HTR-8/SVneo (cell line): ENCODE measurements at regions not wholly inside any gene's neighbourhood (a gene's known extent, or its start where the extent isn't known, plus 50 kb on each side); places are given as distances from the start of the nearest gene placed in this dataset.

Experiments
- DNase-seq: peaks from one replicate; pipeline ENCODE4 v3.0.0; 2011; ENCODE audit warnings: low spot score, mixed read lengths; ENCODE audit not compliant: insufficient read length
- FAIRE-seq: peaks from 2 replicates; lab custom pipeline; 2011; peaks lifted over from hg19 to GRCh38; lab: Jason Lieb, UNC

DNA sequence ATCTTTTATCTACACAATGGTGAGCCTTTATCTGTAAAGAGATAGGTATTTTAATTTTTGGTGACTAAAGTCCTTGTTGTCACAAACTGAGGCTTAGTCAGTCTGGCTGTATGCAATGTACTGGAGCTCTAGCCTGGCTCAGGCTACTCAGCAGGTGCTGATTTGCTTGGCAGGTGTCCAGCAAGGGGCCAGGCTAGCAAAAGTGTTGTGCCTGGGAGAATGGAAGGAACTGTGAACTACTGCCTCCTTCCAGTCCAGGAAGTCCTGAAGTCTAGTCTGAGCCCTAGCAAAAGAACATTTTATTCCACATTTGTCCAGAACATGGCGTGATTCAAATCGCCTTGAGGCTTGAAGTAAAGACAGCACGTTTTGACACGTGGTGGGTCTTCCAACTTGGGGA, 260.5 kb downstream of the CCDC85A start:
- DNase-seq (no peak), FAIRE-seq (peak; percentile 36)

DNA sequence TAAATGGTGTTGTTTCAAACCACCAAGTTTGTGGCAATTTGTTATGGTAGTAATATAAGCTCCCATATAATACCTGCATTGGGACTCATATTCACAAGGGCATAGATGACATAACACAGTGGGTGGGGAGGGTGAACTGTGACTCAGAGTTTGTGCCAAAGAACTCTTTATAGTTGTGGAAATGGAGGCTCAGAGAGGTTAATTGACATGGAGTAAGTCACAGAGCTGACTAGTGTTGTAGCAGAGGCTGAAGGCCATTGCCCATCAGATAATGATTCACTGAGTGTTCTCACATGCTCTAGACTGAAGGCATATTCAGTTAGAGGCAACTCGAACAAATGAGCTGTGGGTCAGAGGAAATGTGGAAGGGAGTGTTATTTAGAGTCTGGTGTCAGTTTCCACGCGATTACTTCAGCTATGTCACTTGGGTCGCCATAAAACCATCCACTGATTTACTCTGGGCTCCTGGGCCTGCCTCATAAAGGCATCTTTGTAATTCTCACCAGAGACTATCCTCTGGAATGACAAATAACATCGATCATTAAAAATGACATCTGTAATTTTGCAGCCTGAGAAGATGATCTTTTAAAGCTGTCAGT, 264.7 kb downstream of the CCDC85A start:
- FAIRE-seq, result peak; percentile 83
- DNase-seq, result no peak

DNA sequence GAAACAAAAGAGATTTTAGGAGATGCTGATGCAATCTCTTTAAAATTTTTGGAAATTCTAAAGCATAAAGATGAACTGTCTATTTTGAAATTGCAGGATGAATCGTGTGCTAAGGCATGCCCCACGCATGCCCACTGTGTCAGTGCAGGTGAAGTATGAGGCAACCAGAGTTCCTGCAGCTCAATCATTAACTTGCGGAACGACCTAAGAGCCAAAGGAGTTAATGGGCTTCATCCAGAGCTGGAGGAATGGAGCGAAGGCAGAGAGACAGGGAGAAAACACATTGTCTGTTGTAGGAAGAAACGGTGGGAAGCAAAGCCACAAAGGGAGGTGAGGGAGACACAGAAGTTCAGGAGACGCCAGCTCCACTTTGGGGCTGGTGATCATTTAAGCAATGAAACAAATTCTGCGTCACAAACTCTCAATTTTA, 265.2 kb downstream of the CCDC85A start:
- peak; percentile 62 for FAIRE-seq
- DNase-seq, result no peak

DNA sequence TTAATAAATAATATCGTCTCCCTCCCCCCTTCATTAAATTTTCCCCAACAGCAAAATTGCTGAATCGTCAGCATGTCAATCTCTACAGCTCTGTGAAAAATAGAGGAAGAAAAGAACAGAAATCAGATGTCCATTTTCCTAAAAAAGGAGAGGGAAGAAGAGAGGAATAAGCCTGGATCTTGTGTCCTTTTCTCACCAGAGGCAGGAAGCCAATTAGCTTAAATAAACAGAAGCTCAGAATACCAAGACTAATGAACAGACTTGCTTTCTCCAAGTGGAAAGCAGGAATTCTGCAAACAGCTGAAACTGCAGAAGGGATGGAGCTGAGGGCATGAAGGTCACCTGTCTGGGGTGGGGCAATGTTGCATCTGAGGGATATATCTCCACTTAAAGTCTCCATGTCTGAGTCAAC, 265.7 kb downstream of the CCDC85A start:
- no peak for DNase-seq
- no peak for FAIRE-seq

DNA sequence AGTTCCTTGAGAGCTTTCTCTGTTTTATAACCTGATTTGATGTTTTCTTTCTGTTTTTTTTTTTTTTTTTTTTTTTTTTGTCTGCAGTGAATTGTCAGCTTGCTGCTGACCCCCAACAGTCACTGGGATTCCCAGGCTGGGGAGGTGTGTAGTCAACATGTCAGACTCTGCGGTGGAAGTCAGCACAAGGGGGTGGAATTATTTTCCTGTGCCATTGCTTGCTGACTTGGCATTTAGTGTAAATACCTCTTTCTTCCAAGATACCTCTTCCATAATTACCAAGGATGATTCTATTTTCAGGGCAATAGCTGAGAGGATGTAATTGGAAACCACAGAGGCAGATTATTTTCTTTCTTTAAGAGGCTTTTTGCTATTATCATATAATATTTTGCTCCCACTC, 266.3 kb downstream of the CCDC85A start:
- FAIRE-seq (no peak), DNase-seq (no peak)

DNA sequence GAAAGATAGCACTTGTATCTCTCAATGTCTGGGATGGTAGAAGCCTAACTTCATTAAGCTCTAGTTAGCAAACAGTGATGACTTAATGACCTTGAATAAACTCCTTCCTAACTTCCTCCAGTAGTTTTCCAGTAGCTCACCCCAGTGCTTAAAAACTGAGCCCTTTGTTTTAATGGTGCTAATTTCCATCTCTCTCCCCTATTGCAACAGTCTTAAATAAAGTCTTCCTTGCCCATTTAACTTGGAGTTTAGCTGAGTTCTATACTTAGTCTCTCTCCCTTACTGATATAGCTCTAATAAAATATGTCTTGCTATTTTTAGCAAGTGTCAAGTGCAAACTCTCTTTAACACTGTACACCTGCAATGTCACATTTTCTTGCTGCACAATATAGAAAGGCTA, 267.0 kb downstream of the CCDC85A start:
- FAIRE-seq, result no peak

DNA sequence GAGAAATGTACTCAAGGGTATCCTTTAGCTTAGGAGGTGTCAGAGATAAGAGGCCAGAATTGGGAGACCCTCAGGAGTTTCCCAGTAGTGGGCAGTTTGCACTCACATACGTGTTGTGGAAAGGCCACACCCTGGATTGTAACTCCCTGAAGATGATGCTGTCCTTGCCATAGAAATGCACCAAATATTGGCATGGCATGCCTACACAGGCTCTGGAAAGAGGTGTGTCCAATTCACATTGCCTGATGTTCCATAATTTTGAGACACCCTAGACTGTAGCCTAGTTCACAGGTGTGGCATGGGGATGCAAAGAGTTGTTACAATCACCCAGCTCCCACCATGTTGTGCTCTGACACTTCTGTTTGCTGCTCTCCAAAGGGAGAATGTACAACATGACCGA, 271.9 kb downstream of the CCDC85A start:
- DNase-seq (no peak), FAIRE-seq (peak; percentile 28)

More for the DNA sequence above, 267.0 kb downstream of the CCDC85A start:
- no peak for DNase-seq

DNA sequence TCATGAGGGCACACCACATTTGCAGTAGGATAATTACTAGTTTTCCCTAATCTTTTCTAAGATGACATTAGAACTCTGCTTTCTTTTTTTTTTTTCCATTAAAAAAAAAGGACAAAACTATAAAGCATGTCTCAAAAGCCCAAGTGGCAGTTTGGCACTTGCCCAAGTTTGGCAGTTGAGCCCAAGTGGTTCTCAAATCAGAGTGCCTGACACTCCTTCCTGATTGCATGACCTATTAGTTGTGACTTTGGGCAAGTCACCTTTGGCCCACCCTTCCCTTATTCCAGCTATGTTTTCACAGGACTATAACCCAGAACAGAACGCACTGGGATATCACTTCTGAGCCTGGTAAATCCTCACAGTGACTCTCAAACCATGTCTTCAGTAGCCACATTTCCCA, 273.0 kb downstream of the CCDC85A start:
- FAIRE-seq, result no peak
- DNase-seq, result no peak

DNA sequence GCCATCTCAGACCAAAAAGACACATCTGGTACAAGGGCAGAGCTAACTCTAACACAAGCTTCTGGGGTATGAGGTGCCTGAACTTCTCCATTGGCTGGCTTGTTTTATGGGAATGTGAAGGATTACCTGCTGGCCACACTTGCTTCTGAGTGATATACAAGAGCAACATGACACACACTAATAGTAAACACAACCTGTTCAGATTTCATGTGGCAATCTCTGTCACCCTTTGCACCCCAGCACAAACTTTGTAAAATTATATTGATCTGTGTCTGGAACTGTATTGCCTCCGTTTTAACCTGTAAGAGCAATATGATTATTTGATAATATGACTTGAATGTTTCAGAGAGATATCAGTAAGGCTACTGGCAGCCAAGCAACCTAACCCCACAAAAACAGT, 276.7 kb downstream of the CCDC85A start:
- DNase-seq (no peak), FAIRE-seq (no peak)

DNA sequence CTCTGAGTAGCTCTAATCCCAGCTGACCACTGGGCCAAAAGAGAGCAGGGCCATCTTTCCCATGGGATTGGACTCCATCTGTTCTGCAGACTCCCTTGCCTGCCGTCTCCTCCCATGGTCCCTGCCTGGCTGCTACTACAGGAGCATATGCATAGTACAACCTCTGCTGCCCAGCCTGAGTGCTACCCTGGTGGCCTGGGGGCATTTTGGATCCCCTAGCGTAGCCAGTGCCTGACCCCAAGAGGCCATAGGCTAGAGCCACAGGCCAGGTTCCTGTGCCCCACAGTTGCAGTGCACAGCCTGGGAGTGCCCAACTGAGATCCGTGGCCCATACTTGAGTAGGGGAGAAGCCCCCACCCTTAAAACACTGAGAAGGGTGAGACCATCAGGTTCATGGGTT, 280.3 kb downstream of the CCDC85A start:
- FAIRE-seq, result peak; percentile 72
- no peak for DNase-seq

DNA sequence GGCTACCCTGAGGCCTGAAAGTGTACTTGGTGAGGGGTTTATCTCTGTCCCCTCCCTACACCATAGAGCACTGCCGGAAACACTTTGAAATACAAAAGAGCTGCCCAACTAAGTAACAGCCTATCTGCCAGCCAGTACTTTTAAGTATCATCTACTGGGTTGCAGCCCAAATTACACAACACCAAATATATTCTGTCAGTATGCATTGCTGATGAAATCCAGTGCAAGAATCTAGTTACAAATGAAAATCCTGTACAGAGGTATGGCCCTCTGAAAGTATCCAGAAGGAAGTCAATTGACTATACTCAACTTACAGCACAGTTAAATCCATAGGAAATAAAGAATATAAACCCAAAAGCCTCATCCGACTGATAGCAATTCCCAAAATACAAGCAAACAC, 280.8 kb downstream of the CCDC85A start:
- FAIRE-seq (peak; percentile 51), DNase-seq (no peak)

DNA sequence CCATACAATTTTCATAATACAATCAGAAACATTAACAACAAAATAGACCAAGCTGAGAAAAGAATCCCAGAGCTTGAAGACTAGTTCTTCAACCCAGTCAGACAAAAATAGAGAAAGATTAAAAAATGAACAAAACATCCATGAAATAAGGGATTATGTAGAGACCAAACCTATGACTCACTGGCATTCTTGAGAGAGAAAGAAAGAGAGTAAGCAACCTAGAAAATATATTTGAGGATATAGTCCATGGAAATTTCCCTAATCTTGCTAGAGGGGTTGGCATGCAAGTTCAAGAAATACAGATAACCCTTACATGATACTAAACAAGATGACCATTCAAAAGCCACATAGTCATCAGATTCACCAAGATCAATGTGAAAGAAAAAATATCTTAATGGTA, 281.7 kb downstream of the CCDC85A start:
- no peak for FAIRE-seq
- no peak for DNase-seq

DNA sequence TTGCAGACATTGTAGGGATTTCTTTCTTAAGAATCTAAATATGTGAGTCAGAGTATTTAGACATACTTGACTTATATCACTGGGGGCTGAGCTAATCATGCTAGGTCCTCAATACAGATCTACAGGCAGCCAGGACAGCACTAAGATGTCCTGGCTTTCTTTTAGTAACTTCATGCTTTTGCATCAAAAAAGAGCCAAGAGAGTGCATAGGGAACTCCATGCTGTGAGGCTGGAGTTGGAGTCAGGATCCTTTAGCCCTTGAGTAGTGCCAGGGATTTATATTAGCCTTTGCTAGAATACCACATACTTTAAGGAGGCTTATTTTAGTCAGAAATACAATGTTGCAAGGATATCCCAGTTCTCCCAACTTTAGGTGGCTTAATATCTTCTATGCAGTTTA, 289.7 kb downstream of the CCDC85A start:
- FAIRE-seq (no peak), DNase-seq (no peak)

DNA sequence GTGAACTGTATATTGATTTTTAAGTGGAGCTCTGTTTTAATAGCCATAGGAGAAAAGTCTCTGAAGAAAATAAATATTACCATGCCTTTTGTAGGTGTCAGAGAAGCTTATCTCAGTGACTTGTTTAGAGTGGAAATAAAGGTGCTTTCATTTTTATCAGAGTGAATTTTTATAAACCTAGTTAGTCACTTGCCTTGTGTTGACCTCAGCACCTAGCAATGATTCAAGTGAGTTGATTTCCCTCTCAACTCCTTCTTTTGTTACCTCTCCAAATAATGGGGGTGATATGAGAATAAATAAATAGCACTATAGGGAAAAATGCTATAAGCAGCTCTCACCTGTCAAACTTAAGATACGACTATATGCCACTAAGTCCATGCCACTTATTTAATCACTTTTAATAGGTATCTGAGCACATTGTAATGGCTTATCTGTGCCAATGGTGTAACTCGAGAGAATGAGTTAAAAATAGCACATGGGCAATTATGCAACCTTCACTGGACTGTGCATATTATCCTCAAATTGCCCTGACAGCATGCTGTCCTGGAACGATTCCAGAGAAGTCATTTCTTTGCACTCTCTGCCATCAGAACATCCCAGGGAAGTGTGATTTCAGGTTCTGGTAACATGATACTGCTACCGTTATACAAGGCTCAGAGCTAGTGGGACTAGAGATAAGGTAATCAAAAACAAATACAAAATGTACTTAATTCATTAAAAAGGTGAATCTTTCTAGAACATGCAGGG, 290.8 kb downstream of the CCDC85A start:
- DNase-seq (peak; percentile 42), FAIRE-seq (peak; percentile 40)

DNA sequence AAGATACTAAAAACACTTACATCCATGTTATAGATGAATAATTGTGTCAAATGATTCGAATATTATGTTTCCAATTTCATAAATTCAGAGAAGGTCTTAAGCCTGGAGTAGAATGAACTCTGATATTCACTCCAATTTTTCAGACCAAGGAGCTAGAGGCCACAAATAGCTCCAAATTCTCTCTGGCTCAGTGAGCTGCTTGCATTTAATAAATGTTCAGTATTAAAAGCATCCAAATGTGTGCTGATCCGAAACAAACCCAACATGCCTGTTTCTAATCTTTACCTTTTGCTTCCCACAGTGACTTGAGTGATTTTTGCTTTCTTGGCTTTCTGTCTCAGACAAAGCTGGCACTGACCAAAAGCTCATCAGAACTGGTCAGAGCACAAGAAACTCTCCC, 291.4 kb downstream of the CCDC85A start:
- DNase-seq (no peak), FAIRE-seq (no peak)

DNA sequence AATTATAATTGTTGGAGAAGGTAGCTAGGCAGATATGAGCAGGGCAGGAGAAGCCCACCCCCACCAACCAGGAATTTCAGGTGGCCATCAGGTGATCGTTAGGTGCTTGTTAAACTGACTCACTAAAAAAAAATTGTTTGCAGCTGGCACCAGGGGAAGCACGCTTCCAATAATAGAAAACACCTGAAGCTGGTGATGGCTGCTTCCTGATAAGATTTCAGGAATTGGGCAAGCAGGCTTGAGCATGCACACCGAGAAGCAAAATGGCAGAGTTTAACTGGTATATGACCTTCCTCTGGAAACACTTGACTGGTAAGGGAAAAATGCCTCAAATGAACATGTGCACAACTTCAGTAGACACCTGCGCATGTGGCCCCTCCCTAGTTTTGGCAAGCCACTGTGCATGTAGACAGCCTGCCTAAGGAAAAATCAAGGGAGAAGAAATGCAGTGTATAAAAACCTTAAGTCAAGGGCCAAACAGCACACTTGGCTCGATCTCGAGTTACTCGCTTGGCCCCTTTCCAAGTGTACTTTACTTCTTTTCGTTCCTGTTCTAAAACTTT, 292.8 kb downstream of the CCDC85A start:
- FAIRE-seq, result no peak
- no peak for DNase-seq

DNA sequence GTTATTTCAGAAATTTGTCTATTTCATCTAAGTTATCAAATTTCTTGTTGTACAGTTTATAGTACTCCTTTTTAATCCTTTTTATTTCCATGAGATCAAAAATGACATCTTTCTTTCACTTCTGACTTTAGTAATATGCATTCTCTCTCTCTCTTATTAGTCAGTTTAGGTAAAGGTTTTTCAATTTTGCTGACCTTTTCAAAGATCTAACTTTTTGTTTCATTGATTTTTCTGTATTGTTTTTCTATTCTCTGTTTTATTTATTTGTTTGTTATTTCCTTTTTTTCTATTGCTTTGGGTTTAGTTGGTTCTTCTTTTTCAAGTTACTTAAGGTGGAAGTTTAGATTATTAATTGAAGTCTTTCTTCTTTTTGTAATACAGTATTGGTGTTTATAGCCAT, 294.2 kb downstream of the CCDC85A start:
- no peak for FAIRE-seq

DNA sequence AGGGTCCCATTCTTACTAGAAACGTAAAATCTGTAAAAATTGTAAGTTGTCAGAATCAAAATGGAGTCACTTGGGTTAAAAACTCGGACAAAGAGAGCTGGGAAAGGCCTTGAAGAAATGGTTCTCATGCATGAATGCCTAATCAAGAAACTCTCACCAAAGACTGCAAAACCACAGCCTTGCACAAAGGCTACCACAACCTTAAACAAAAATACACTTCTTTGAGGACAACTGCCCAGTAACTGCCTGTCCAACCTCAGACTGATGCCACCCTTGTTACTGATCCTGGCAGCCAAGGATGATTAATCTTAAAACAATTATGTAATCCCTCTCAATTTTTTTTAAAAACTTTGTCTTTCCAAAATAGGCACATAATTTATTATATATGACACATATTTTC, 299.3 kb downstream of the CCDC85A start:
- FAIRE-seq (no peak), DNase-seq (no peak)

More for the DNA sequence above, 294.2 kb downstream of the CCDC85A start:
- no peak for DNase-seq

DNA sequence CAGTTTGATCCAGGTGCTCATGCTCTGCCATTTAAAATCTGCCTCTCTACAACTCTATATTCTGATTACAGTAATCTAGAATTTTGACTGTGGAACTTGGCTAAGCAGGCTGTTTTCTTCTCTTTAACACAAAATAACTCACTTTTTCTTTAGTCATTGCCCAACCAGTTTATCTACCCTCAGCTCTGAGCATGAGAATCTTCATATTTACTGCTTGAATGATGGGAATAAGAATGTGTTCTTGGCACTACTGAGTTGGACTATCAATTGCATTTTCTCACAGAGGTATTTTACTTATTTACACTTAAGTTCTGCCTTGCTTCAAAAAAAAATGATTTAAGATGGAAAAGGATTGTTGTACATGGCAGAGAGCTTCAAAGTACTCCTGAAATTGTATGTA, 301.1 kb downstream of the CCDC85A start:
- FAIRE-seq, result no peak
- no peak for DNase-seq

DNA sequence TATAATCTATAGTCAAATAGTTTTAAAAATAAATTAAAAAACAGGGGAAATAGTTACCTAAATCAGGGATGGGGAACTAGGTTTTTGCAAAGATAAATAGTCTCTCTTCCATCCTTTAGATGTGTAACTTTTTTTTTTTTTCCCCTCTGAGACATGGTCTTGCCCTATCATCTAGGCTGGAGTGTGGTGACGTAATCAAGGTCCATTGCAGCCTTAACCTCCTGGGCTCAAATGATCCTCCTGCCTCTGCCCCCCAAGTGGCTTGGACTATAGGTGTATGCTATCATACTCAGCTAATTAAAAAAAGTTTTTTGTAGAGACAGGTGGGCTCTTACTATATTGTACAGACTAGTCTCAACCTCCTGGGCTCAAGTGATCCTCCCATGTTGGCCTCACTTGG, 316.5 kb downstream of the CCDC85A start:
- DNase-seq (no peak), FAIRE-seq (no peak)

DNA sequence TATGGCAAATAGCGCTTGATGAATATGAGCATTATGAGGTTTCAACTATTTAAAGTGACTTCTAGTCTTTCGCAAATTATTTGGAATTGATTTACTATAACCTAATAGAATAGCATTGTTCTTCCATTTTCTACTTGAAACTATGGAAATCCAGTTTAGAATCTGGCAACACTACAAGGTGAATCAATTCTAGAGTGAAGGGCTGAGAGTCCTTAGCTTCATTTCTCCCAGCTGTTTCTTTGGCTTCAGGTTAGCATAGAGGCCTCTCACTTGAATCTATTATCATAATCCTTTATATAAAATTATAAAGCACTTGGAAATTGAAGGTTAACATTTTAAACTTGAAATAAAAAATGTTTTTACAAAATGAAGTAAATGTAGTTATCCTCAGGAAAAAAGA, 318.8 kb downstream of the CCDC85A start:
- FAIRE-seq, result no peak

DNA sequence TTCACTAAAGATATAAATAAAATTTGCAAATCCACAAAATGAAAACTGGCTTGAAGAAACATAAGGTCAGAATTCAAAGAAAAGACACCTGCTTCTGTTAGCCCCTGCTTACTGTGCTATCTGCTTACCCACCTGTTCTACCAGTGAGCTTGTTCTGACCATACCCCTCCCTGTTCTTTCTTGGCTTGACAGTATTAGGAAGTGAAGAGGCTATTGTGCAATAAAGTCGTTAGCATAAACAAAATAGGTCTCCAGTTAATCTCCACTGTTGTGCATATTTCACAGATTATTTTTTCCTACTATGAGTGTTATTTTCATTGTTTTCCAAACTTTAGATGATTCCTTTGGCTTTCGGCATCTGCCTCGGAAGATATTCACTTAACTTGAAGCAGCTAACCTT, 322.1 kb downstream of the CCDC85A start:
- no peak for FAIRE-seq

More for the DNA sequence above, 318.8 kb downstream of the CCDC85A start:
- no peak for DNase-seq

More for the DNA sequence above, 322.1 kb downstream of the CCDC85A start:
- DNase-seq, result no peak
